ENCODE measurements at regions not wholly inside any gene's neighbourhood (a gene's known extent, or its start where the extent isn't known, plus 50 kb on each side); places are given as distances from the start of the nearest gene placed in this dataset.
A peak's percentile ranks its signal among the peaks of the same experiment; 100 is the strongest.

- H3K4me3 ChIP-seq = no peak overlapping the region
- no peak overlapping the region for H3K4me2 ChIP-seq
- no peaks in the 10 kb centered on the region for H3K9me3 ChIP-seq
- FAIRE-seq (no peak), ATAC-seq (no peak), DNase-seq (ENCODE audit: low read depth in 1 of 2, low spot score in 1 of 2) (no peak)
- 61% methylated on average over 2 of the region's 2 CpGs for WGBS (ENCODE audit: missing lambda C conversion rate)
- POLR2A ChIA-PET = interaction anchor here (0.7 kb wide), 1 partner anchor 16 kb away, joined by 6 read pairs; no protein-coding TSS in a partner anchor
- TF ChIP-seq ZC3H11A (IDR thresholded peaks at IDR 0.05) (peak; percentile 74), EHF (CRISPR knock-in tag; IDR thresholded peaks at IDR 0.05) (no peak)
- H3K4me1 ChIP-seq = no peaks in the 10 kb centered on the region
- H3K27ac ChIP-seq = no peak overlapping the region
- CTCF ChIA-PET = no interaction called here
Measured at GRCh38 chr13:69204620-69205019, 903.0 kb upstream of the ATXN8OS start.

DNA sequence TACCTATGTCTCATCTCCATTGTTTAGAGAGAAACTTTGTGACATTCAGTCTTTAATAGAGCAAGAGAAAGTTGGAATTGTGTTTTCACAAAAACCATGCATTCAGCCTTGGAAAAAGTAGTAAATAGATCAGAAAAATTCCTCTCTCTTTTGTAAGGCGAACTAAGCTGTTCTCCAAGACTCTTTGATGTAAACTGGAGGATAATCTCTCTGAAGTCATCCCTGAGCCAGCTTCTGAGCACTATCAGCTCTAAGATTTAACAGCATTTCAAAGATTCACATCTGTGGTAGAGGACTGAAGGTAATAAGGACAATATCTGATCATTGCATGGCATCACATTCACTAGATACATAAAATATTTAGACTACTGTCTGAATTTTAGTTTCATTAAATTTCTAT lies 904.6 kb upstream of the ATXN8OS start:
- WGBS (ENCODE audit: missing lambda C conversion rate) = 41% methylated on average over 1 of the region's 1 CpG
- H3K4me3 ChIP-seq = no peak overlapping the region
- CTCF ChIA-PET = no interaction called here
- TF ChIP-seq RCOR1 (IDR thresholded peaks at IDR 0.05; ENCODE audit: low read depth, low read length) (no peak), MAFK (IDR thresholded peaks at IDR 0.05; ENCODE audit: partially characterized antibody) (no peak), JUNB (IDR thresholded peaks at IDR 0.05) (no peak), HMGXB4 (CRISPR knock-in tag; IDR thresholded peaks at IDR 0.05; ENCODE audit: borderline replicate concordance) (no peak)
- no peaks in the 10 kb centered on the region for H3K4me1 ChIP-seq
- DNase-seq (ENCODE audit: low read depth in 1 of 2, low spot score in 1 of 2) = no peak
- no peaks in the 10 kb centered on the region for H3K9me3 ChIP-seq
- H3K4me2 ChIP-seq = no peak overlapping the region
- ATAC-seq = no peak
- no peak for FAIRE-seq
- POLR2A ChIA-PET = no interaction called here
- H3K27ac ChIP-seq = no peak overlapping the region

DNA sequence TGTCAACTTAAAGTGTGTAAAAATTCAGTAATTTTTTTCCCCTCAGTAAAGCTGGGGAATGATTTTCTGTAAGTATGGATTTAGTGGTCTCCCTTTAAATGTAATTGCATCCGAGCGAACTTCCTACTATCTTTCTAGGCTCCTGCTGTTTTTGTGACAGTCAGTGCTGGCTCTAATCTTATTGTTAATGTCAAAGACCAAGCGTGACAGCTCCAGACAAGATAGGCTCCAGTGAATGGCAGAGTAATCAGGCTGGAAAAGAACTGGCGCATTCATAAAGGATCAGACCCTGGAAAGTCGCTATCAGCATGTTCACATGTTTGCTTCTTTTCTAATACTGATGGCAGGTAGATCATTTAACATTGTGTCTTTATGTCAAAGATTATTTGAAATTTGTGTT lies 908.0 kb upstream of the ATXN8OS start:
- WGBS (ENCODE audit: missing lambda C conversion rate) = 43% methylated on average over 5 of the region's 5 CpGs
- DNase-seq (ENCODE audit: low read depth in 1 of 2, low spot score in 1 of 2) (no peak), FAIRE-seq (no peak), ATAC-seq (no peak)
- ChIA-PET CTCF (no interaction called here), POLR2A (no interaction called here)
- Histone ChIP-seq H3K27ac (no peak overlapping the region), H3K4me3 (no peak overlapping the region), H3K4me2 (no peak overlapping the region), H3K9me3 (no peaks in the 10 kb centered on the region), H3K4me1 (peaks cover 5% of the 10 kb centered on the region; the same call in 1 of the 3 replicates)
- no peak for TF ChIP-seq MYC (IDR thresholded peaks at IDR 0.05; ENCODE audit: borderline replicate concordance, low read length)
- no peak for TF ChIP-seq EHF (CRISPR knock-in tag; IDR thresholded peaks at IDR 0.05)
- TF ChIP-seq FOXS1 (CRISPR knock-in tag; IDR thresholded peaks at IDR 0.05) = no peak

DNA sequence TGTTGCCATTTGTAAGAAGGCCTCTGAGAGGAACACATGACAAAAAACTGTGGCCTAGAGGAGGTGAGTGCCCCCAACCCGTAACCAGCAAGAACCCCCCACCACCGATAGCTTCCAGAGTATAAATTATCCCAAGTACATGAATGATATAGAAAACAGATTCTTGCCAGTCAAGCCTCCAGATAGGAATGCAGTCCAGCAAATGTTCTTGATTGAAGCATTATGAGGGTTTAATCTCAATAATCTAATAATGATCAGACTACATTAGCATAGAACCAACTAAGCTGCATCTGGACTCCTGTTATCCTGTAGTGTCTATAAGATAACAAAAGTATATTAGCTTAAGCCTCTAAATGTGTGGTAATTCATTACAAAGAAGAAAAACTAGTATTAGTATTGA lies 908.9 kb upstream of the ATXN8OS start:
- no peak overlapping the region for H3K27ac ChIP-seq

More for the DNA sequence above, 908.9 kb upstream of the ATXN8OS start:
- ATAC-seq (no peak), DNase-seq (ENCODE audit: low read depth in 1 of 2, low spot score in 1 of 2) (no peak), FAIRE-seq (no peak)
- no peak overlapping the region for H3K4me2 ChIP-seq
- ChIA-PET CTCF (no interaction called here), POLR2A (no interaction called here)
- H3K4me1 ChIP-seq = peaks cover 14% of the 10 kb centered on the region; the same call in 2 of the 3 replicates
- H3K4me3 ChIP-seq = no peak overlapping the region
- TF ChIP-seq, protein P1, sequence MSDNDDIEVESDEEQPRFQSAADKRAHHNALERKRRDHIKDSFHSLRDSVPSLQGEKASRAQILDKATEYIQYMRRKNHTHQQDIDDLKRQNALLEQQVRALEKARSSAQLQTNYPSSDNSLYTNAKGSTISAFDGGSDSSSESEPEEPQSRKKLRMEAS (IDR thresholded peaks at IDR 0.05) = no peak
- TF ChIP-seq ESRRA (IDR thresholded peaks at IDR 0.05; ENCODE audit: borderline replicate concordance, low read length) (no peak), CEBPB (IDR thresholded peaks at IDR 0.05) (no peak), HMGXB4 (CRISPR knock-in tag; IDR thresholded peaks at IDR 0.05; ENCODE audit: borderline replicate concordance) (no peak), EHMT2 (IDR thresholded peaks at IDR 0.05; ENCODE audit: low read depth) (no peak), FOXS1 (CRISPR knock-in tag; IDR thresholded peaks at IDR 0.05) (no peak), RNF2 (IDR thresholded peaks at IDR 0.05; ENCODE audit: borderline replicate concordance, low read depth) (no peak), CBX2 (IDR thresholded peaks at IDR 0.05; ENCODE audit: borderline replicate concordance, low read depth) (no peak)
- no peaks in the 10 kb centered on the region for H3K9me3 ChIP-seq
- WGBS (ENCODE audit: missing lambda C conversion rate) = 59% methylated on average over 2 of the region's 2 CpGs
